Esophagus squamous epithelium (tissue), 4 donors: ENCODE measurements at regions not wholly inside any gene's neighbourhood (a gene's known extent, or its start where the extent isn't known, plus 50 kb on each side); places are given as distances from the start of the nearest gene placed in this dataset.

ENCODE experiments used
- POLR2A ChIP-seq, 4 donors: fragments of 450-650 bp; IDR thresholded peaks; one replicate each; pipeline ENCODE4 v1.6.1; 2017; ENCODE audit warnings: antibody characterized with exemption in 4 of 4, mild to moderate bottlenecking in 4 of 4, moderate library complexity in 3 of 4
- TF ChIP-seq, protein P1 (sequence below), 6 experiments: fragments of 450-650 bp in 4 of 6; fragments of 200-600 bp in 2 of 6; sonication (generic) in 2 of 6; IDR thresholded peaks; one replicate each; pipeline ENCODE4 v1.5.1; 2016 to 2019; ENCODE audit warnings: antibody characterized with exemption in 6 of 6, mild to moderate bottlenecking in 4 of 6, moderate library complexity in 4 of 6

DNA sequence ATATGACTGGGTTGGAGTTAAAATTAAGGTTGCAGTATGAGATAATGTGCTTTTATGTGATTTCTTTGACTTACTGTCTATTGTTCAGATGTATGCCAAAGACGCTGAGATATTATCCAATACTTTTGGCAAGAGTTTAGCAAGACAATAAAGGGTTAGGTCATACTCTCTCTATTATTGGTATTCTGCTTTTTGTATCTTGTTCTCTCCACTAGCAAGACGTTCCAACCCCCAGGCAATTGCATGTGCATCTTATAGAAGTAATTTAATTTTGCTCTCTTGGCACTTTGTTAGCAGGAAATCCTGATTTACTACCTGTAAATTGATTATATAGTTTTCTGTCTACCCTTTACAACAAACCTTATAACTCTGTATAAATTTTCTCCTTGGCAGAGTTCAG, 1093.6 kb downstream of the CDH9 start:
- TF ChIP-seq, protein P1, sequence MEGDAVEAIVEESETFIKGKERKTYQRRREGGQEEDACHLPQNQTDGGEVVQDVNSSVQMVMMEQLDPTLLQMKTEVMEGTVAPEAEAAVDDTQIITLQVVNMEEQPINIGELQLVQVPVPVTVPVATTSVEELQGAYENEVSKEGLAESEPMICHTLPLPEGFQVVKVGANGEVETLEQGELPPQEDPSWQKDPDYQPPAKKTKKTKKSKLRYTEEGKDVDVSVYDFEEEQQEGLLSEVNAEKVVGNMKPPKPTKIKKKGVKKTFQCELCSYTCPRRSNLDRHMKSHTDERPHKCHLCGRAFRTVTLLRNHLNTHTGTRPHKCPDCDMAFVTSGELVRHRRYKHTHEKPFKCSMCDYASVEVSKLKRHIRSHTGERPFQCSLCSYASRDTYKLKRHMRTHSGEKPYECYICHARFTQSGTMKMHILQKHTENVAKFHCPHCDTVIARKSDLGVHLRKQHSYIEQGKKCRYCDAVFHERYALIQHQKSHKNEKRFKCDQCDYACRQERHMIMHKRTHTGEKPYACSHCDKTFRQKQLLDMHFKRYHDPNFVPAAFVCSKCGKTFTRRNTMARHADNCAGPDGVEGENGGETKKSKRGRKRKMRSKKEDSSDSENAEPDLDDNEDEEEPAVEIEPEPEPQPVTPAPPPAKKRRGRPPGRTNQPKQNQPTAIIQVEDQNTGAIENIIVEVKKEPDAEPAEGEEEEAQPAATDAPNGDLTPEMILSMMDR (IDR thresholded peaks at IDR 0.05): no peak
- TF ChIP-seq POLR2A (IDR thresholded peaks at IDR 0.05): no peak
